AG10803 (cell line): ENCODE measurements at regions not wholly inside any gene's neighbourhood (a gene's known extent, or its start where the extent isn't known, plus 50 kb on each side); places are given as distances from the start of the nearest gene placed in this dataset.

ENCODE experiments used
- DNase-seq: peaks from one replicate; pipeline ENCODE4 v3.0.0; 2010; ENCODE audit warnings: low read depth
- H3K4me3 ChIP-seq: 2 replicates; pipeline ENCODE4 v1.5.1; 2011; ENCODE audit warnings: mild to moderate bottlenecking, low read length, control low read depth
- TF ChIP-seq, protein P1 (sequence below): conservative IDR thresholded peaks from 2 replicates; pipeline ENCODE4 v1.5.1; 2011; ENCODE audit warnings: mild to moderate bottlenecking, low read length, control low read depth, inconsistent platforms

DNA sequence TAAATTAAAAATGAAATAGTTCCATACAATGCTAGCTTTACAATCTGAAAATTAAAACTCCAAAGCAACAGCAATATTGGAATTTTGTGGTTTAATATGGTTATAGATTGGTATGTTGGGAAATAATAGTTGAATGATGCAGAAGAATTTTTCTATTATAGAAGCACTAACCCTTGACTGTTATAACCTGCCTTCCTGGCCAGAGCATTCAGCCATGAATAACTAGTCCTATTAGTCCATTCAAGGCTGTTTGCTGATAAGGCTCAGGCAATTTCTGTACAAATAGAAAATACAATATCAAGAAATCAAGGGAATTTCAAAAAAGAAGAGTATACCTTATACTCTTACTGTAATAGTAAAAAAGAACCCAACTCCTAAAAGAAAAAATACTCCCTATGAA, 101.6 kb upstream of the SP4 start:
- DNase-seq: no peak
- no peak overlapping the region for H3K4me3 ChIP-seq
- TF ChIP-seq, protein P1, sequence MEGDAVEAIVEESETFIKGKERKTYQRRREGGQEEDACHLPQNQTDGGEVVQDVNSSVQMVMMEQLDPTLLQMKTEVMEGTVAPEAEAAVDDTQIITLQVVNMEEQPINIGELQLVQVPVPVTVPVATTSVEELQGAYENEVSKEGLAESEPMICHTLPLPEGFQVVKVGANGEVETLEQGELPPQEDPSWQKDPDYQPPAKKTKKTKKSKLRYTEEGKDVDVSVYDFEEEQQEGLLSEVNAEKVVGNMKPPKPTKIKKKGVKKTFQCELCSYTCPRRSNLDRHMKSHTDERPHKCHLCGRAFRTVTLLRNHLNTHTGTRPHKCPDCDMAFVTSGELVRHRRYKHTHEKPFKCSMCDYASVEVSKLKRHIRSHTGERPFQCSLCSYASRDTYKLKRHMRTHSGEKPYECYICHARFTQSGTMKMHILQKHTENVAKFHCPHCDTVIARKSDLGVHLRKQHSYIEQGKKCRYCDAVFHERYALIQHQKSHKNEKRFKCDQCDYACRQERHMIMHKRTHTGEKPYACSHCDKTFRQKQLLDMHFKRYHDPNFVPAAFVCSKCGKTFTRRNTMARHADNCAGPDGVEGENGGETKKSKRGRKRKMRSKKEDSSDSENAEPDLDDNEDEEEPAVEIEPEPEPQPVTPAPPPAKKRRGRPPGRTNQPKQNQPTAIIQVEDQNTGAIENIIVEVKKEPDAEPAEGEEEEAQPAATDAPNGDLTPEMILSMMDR: no peak

DNA sequence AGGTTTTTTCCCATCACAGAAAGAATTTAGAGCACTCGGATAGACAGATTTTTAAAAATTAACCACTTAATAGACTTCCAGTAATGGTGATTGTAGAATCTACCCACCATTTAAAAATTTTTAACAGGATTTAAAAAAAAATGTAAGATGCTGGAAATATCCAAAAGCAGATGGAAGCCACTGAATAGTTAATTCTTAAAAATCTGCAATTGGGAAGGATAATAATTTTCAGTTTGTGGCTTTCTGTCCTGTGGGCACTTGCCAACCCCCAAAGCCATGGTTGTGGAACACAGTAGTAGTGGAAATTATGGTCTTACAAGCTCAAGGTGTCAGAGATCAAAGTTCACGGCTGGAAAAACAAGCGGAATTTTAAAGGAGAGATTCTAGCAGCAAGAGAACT, 101.0 kb upstream of the SP4 start:
- H3K4me3 ChIP-seq: no peak overlapping the region
- DNase-seq: no peak
- TF ChIP-seq, protein P1: no peak

DNA sequence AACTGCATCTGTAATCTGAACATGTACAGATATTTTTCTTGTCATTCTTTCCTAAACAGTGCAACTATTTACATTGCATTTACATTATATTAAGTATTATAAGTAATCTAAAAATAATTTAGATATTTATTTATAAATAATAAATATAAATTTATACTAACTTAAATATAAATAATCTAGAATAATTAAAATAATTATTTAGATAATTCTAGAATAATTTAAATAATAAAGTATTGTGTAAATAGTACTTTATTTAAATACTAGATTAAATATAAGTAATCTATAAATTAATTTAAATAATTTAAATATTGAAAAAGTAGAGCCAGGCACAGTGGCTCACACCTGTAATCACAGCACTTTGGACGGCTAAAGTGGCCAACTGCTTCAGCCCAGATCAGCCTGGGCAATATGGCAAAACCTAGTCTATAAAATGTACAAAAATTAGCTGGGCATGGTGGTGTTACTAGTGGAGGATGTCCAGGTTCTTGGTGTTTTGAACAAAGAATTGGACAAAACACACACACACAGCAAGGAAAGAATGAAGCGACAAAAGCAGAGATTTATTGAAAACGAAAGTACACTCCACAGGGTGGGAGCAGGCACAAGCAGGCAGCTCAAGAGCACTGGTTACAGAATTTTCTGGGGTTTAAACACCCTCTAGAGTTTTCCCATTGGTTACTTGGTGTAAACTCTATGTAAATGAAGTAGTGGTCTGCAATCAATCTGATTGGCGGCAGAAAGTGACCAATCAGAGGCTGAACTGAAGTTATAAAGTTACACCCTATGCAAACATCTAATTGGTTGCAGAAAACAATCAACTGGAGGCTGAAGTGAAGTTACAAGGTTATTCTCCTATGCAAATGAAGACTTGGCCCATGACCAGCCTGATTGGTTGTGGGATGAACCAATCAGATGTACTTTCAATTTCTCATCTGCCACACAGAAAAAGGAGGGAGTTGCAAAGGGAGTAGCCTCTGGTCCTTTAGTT, 100.2 kb upstream of the SP4 start:
- no peak for DNase-seq
- TF ChIP-seq, protein P1: no peak
- H3K4me3 ChIP-seq: no peak overlapping the region

DNA sequence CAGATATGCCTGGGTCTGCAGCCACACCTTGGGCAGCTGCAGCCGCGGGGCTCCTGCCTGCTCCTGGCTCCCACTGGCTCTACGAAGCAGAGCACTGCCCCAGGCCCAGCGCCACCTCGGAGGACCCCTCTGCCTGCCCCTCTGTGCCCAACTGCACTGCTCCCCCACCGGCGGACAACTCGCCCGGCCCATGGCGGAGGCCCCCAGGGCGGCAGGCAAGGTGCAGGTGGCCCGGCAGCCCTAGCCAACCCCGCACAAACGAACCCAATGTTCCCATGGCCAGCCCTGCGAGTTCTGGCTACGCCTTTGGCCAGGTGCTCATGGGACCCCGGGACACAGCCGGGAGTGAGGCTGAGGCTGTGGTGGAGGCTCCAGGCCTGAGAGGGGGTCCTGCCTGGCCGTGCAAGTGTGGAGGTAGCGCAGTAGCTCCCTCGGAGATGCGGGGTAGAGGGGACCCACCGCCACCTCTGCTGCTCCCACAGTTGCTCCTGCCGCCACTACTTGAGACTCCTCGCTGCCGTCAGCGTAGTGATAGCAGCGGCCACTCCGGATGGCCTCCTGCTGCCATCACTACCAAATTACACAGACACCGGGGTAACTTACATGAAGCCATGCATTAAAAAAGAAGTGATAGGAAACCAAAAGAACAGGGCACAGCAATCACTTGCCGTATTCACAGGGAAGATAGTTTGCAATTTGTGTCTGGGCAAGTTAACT, 97.3 kb upstream of the SP4 start:
- no peak overlapping the region for H3K4me3 ChIP-seq
- no peak for DNase-seq
- TF ChIP-seq, protein P1: no peak

DNA sequence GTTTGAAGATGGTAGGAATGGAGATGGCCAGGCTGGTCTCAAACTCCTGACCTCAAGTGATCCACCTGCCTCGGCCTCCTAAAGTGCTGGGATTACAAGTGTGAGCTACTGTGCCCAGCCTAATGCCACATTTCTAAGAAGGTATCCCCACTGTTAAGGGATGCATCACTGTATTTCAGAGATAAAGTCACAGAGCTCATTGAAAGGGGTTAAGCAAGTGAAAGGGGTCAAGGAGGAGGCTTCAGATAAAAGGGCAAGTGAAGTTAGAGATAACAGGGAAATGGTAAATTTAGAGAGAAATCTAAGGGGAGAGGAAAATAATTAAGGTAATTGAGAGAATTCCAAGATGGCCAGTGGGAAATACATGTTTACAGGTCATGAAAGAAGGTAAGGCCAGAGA, 93.0 kb upstream of the SP4 start:
- no peak overlapping the region for H3K4me3 ChIP-seq
- no peak for DNase-seq
- TF ChIP-seq, protein P1: no peak

DNA sequence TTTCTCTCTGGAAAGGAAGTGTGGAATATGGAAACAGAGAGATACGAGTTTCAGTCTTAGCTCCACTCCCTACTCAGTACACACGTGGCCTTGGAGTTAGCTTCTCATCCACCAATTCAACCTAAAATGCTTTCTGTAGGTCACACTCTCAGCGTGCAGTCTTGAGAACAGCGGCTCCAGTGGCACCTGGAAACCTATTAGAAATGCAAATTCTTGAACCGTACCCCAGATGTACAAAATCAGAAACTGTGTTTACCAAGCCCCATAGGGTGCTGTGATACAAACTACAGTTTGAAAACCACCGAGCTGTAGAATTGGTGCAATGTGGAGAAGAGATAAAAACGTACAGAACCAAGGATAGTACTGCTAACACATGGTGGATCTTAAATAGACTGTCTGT, 91.1 kb upstream of the SP4 start:
- no peak overlapping the region for H3K4me3 ChIP-seq
- no peak for DNase-seq
- TF ChIP-seq, protein P1: no peak
